ENCODE measurements at regions not wholly inside any gene's neighbourhood (a gene's known extent, or its start where the extent isn't known, plus 50 kb on each side); places are given as distances from the start of the nearest gene placed in this dataset.

- TF ChIP-seq CTCF (IDR thresholded peaks at IDR 0.05; ENCODE audit: poor library complexity) (no peak), EZH2 (IDR thresholded peaks at IDR 0.05; ENCODE audit: borderline replicate concordance) (no peak), EZH2phosphoT487 (IDR thresholded peaks at IDR 0.05; ENCODE audit: low read depth, severe bottlenecking, unreplicated experiment) (no peak)
Measured at GRCh38 chr5:172549696-172550095, 91.4 kb upstream of the NEURL1B start.
